ENCODE measurements at regions not wholly inside any gene's neighbourhood (a gene's known extent, or its start where the extent isn't known, plus 50 kb on each side); places are given as distances from the start of the nearest gene placed in this dataset.

DNA sequence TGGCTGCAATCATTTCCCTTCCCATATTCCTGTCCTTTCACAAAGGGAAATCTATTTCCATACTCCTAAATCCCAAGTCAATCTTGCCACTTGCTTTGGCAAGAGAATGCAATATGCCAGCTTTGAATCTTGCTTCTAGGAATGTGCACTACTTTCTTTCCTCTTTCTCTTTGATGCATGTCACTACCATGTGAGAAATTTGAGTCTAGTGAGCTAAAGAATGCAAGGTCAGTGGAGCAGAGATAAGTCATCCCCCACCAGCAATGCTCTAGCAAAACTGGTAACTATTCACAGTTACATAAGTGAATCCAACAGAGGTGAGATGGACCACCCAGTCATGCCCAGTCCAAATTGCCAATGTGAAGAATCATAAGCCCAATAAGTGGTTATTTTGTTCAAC, 910.4 kb downstream of the RAB28 start:
- FAIRE-seq (no peak), DNase-seq (ENCODE audit: extremely low read depth in 1 of 4, low spot score in 3 of 4) (no peak), ATAC-seq (no peak)
- in situ Hi-C loops (cut with MboI): no loop called here
- Histone ChIP-seq H3K9ac (ENCODE audit: insufficient read depth in 1 of 2, low read depth in 2 of 2, low read length in 2 of 2) (no peak overlapping the region), H3K27ac (ENCODE audit: extremely low read depth, low read depth, low read length) (no peak overlapping the region), H3K4me1 (replicated peaks in 1 of 2; ENCODE audit: control insufficient read depth in 2 of 2, insufficient read depth in 2 of 2, low read length in 2 of 2) (no peaks in the 10 kb centered on the region), H4K20me1 (replicated peaks; ENCODE audit: control insufficient read depth, insufficient read depth, low read length) (no peaks in the 10 kb centered on the region), H3K4me3 (no peak overlapping the region), H2AFZ (ENCODE audit: low read depth, low read length) (no peak overlapping the region), H3K27me3 (ENCODE audit: control insufficient read depth in 2 of 2, insufficient read depth in 2 of 2, low read length in 2 of 2) (no peaks in the 10 kb centered on the region), H3K79me2 (ENCODE audit: control insufficient read depth, insufficient read depth, low read length) (no peaks in the 10 kb centered on the region), H3K9me3 (replicated peaks; ENCODE audit: control insufficient read depth, insufficient read depth, low read depth, low read length) (0 out of 2 replicates have a peak, but pooled peaks cover 1% of the 10 kb centered on the region), H3K9me1 (ENCODE audit: control insufficient read depth, insufficient read depth, low read length) (no peaks in the 10 kb centered on the region), H3K36me3 (ENCODE audit: control insufficient read depth, insufficient read depth, low read length) (no peaks in the 10 kb centered on the region), H3K4me2 (ENCODE audit: insufficient read depth, low read length) (no peak overlapping the region)
- CTCF ChIA-PET (ENCODE audit: low intra/inter-chr PET ratio): no interaction called here
- TF ChIP-seq NUFIP1 (IDR thresholded peaks at IDR 0.05; ENCODE audit: partially characterized antibody) (no peak), ZBTB1 (CRISPR knock-in tag; IDR thresholded peaks at IDR 0.05; ENCODE audit: borderline replicate concordance, low read depth) (no peak), ZNF75A (CRISPR knock-in tag; IDR thresholded peaks at IDR 0.05) (no peak), ZZZ3 (IDR thresholded peaks at IDR 0.05) (no peak)
- TF ChIP-seq, protein P1, sequence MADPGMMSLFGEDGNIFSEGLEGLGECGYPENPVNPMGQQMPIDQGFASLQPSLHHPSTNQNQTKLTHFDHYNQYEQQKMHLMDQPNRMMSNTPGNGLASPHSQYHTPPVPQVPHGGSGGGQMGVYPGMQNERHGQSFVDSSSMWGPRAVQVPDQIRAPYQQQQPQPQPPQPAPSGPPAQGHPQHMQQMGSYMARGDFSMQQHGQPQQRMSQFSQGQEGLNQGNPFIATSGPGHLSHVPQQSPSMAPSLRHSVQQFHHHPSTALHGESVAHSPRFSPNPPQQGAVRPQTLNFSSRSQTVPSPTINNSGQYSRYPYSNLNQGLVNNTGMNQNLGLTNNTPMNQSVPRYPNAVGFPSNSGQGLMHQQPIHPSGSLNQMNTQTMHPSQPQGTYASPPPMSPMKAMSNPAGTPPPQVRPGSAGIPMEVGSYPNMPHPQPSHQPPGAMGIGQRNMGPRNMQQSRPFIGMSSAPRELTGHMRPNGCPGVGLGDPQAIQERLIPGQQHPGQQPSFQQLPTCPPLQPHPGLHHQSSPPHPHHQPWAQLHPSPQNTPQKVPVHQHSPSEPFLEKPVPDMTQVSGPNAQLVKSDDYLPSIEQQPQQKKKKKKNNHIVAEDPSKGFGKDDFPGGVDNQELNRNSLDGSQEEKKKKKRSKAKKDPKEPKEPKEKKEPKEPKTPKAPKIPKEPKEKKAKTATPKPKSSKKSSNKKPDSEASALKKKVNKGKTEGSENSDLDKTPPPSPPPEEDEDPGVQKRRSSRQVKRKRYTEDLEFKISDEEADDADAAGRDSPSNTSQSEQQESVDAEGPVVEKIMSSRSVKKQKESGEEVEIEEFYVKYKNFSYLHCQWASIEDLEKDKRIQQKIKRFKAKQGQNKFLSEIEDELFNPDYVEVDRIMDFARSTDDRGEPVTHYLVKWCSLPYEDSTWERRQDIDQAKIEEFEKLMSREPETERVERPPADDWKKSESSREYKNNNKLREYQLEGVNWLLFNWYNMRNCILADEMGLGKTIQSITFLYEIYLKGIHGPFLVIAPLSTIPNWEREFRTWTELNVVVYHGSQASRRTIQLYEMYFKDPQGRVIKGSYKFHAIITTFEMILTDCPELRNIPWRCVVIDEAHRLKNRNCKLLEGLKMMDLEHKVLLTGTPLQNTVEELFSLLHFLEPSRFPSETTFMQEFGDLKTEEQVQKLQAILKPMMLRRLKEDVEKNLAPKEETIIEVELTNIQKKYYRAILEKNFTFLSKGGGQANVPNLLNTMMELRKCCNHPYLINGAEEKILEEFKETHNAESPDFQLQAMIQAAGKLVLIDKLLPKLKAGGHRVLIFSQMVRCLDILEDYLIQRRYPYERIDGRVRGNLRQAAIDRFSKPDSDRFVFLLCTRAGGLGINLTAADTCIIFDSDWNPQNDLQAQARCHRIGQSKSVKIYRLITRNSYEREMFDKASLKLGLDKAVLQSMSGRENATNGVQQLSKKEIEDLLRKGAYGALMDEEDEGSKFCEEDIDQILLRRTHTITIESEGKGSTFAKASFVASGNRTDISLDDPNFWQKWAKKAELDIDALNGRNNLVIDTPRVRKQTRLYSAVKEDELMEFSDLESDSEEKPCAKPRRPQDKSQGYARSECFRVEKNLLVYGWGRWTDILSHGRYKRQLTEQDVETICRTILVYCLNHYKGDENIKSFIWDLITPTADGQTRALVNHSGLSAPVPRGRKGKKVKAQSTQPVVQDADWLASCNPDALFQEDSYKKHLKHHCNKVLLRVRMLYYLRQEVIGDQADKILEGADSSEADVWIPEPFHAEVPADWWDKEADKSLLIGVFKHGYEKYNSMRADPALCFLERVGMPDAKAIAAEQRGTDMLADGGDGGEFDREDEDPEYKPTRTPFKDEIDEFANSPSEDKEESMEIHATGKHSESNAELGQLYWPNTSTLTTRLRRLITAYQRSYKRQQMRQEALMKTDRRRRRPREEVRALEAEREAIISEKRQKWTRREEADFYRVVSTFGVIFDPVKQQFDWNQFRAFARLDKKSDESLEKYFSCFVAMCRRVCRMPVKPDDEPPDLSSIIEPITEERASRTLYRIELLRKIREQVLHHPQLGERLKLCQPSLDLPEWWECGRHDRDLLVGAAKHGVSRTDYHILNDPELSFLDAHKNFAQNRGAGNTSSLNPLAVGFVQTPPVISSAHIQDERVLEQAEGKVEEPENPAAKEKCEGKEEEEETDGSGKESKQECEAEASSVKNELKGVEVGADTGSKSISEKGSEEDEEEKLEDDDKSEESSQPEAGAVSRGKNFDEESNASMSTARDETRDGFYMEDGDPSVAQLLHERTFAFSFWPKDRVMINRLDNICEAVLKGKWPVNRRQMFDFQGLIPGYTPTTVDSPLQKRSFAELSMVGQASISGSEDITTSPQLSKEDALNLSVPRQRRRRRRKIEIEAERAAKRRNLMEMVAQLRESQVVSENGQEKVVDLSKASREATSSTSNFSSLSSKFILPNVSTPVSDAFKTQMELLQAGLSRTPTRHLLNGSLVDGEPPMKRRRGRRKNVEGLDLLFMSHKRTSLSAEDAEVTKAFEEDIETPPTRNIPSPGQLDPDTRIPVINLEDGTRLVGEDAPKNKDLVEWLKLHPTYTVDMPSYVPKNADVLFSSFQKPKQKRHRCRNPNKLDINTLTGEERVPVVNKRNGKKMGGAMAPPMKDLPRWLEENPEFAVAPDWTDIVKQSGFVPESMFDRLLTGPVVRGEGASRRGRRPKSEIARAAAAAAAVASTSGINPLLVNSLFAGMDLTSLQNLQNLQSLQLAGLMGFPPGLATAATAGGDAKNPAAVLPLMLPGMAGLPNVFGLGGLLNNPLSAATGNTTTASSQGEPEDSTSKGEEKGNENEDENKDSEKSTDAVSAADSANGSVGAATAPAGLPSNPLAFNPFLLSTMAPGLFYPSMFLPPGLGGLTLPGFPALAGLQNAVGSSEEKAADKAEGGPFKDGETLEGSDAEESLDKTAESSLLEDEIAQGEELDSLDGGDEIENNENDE (IDR thresholded peaks at IDR 0.05; ENCODE audit: low read depth, low read length): no peak
- TF ChIP-seq, protein P2, sequence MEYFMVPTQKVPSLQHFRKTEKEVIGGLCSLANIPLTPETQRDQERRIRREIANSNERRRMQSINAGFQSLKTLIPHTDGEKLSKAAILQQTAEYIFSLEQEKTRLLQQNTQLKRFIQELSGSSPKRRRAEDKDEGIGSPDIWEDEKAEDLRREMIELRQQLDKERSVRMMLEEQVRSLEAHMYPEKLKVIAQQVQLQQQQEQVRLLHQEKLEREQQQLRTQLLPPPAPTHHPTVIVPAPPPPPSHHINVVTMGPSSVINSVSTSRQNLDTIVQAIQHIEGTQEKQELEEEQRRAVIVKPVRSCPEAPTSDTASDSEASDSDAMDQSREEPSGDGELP (CRISPR knock-in tag; IDR thresholded peaks at IDR 0.05; ENCODE audit: borderline replicate concordance): no peak
- POLR2A ChIA-PET: no interaction called here
- BruUV-seq (replicated peaks): no TSS peak
- intact Hi-C loops (cut with micrococcal nuclease): no loop called here

Data from K562 (cell line).